HEK293T (cell line): ENCODE measurements at regions not wholly inside any gene's neighbourhood (a gene's known extent, or its start where the extent isn't known, plus 50 kb on each side); places are given as distances from the start of the nearest gene placed in this dataset.
"Not testable (repeated sequence)": the region's sequence is repeated elsewhere in the genome, so short reads cannot be mapped to it uniquely, and the experiment has no call there.

Experiments
- CTCF ChIA-PET: fragments of 350-600 bp; formaldehyde crosslinking; extraction: SDS; loops from one replicate; lab custom pipeline; 2021; ENCODE audit warnings: antibody characterized with exemption, inconsistent platforms; lab: Yijun Ruan, JAX
- POLR2A ChIA-PET: fragments of 350-600 bp; formaldehyde crosslinking; extraction: SDS; loops from one replicate; lab custom pipeline; 2020; ENCODE audit warnings: antibody characterized with exemption, inconsistent platforms; lab: Yijun Ruan, JAX
- DNase-seq: peaks from one replicate; pipeline ENCODE4 v3.0.0; 2012; ENCODE audit warnings: mixed read lengths; ENCODE audit errors: extremely low spot score
- ARNT ChIP-seq: fragments of 450-650 bp; IDR thresholded peaks from 2 replicates; pipeline ENCODE4 v1.6.1; 2017; ENCODE audit warnings: mild to moderate bottlenecking
- BHLHE40 ChIP-seq: fragments of 450-650 bp; IDR thresholded peaks from 2 replicates; pipeline ENCODE4 v1.6.1; 2016; ENCODE audit warnings: mild to moderate bottlenecking, moderate library complexity, borderline replicate concordance
- CTBP1 ChIP-seq: fragments of 450-650 bp; IDR thresholded peaks from 2 replicates; pipeline ENCODE4 v1.6.1; 2016; ENCODE audit warnings: borderline replicate concordance
- ELF4 ChIP-seq: fragments of 450-650 bp; IDR thresholded peaks from 2 replicates; pipeline ENCODE4 v1.6.1; 2017; ENCODE audit warnings: antibody characterized with exemption
- FOXA1 ChIP-seq: fragments of 450-650 bp; IDR thresholded peaks from 2 replicates; pipeline ENCODE4 v1.6.1; 2016; ENCODE audit warnings: mild to moderate bottlenecking
- FOXK2 ChIP-seq: fragments of 450-650 bp; IDR thresholded peaks from 2 replicates; pipeline ENCODE4 v1.6.1; 2016; ENCODE audit warnings: mild to moderate bottlenecking
- FOXM1 ChIP-seq: fragments of 450-650 bp; IDR thresholded peaks from 2 replicates; pipeline ENCODE4 v1.6.1; 2017; ENCODE audit warnings: mild to moderate bottlenecking, borderline replicate concordance
- HDGF ChIP-seq: fragments of 450-650 bp; IDR thresholded peaks from 2 replicates; pipeline ENCODE4 v1.6.1; 2017; ENCODE audit warnings: antibody characterized with exemption, borderline replicate concordance
- L3MBTL2 ChIP-seq: fragments of 450-650 bp; conservative IDR thresholded peaks from 2 replicates; pipeline ENCODE4 v1.6.1; 2016; ENCODE audit warnings: mild to moderate bottlenecking
- LEF1 ChIP-seq: fragments of 450-650 bp; IDR thresholded peaks from 2 replicates; pipeline ENCODE4 v1.6.1; 2017; ENCODE audit warnings: mild to moderate bottlenecking, borderline replicate concordance
- NFRKB ChIP-seq: fragments of 450-650 bp; IDR thresholded peaks from 2 replicates; pipeline ENCODE4 v1.6.1; 2016; ENCODE audit warnings: mild to moderate bottlenecking, moderate library complexity
- SP1 ChIP-seq: fragments of 450-650 bp; IDR thresholded peaks from 2 replicates; pipeline ENCODE4 v1.6.1; 2017
- SUZ12 ChIP-seq: fragments of 450-650 bp; IDR thresholded peaks from 2 replicates; pipeline ENCODE4 v1.6.1; 2016; ENCODE audit warnings: mild to moderate bottlenecking
- TARDBP ChIP-seq: fragments of 450-650 bp; IDR thresholded peaks from 2 replicates; pipeline ENCODE4 v1.6.1; 2016
- ZNF384 ChIP-seq: fragments of 450-650 bp; IDR thresholded peaks from 2 replicates; pipeline ENCODE4 v1.6.1; 2016
- TF ChIP-seq, protein P1 (sequence below): fragments of 450-650 bp; IDR thresholded peaks from 2 replicates; pipeline ENCODE4 v1.6.1; 2016

DNA sequence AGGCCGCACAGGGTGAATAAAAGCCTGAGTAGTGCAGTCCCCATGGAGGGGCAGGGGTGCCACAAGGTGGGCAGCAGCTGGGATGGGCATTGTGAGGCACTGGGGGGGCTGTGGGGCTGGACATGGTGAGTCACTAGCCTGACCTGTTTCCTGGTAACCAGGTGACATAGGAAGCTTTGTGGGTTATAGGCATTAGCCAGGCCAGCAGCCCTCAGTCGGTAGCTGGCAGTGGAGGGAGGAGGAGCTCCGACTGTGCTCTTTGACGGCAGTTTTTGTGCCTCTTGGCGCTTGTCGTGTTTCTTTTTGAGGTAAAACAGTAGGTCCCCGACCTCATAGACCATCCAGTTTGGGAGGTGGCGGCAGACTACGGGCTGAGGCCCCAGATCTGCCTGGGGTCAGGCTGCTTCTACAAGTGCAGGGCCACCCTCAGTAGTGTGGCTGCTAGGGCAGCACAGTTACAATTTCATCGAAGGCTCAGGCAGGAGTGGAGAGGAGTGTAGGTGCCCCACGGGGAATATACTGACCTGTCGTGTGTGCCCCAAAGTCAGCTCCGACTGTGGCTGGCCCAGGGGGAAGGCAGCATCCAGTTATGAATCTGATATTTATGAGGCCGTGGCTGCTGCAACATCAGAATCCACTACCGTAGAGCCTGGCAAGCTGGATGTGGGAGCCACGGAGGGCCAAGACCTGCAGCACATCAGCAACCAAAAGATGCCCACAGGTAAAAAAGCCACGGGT, 107.7 kb downstream of the CRYBB2 start:
- POLR2A ChIA-PET, result no interaction called here
- CTCF ChIA-PET, result no interaction called here
- no peak for DNase-seq
- TF ChIP-seq FOXM1, result no peak
- no peak for TF ChIP-seq BHLHE40
- no peak for TF ChIP-seq FOXA1
- TF ChIP-seq CTBP1, result no peak
- TF ChIP-seq, protein P1, sequence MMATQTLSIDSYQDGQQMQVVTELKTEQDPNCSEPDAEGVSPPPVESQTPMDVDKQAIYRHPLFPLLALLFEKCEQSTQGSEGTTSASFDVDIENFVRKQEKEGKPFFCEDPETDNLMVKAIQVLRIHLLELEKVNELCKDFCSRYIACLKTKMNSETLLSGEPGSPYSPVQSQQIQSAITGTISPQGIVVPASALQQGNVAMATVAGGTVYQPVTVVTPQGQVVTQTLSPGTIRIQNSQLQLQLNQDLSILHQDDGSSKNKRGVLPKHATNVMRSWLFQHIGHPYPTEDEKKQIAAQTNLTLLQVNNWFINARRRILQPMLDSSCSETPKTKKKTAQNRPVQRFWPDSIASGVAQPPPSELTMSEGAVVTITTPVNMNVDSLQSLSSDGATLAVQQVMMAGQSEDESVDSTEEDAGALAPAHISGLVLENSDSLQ, result no peak
- TF ChIP-seq HDGF, result no peak
- TF ChIP-seq ARNT, result no peak
- TF ChIP-seq SUZ12, result no peak
- TF ChIP-seq SP1, result no peak
- no peak for TF ChIP-seq NFRKB
- no peak for TF ChIP-seq L3MBTL2
- no peak for TF ChIP-seq ZNF384
- no peak for TF ChIP-seq TARDBP
- no peak for TF ChIP-seq ELF4
- no peak for TF ChIP-seq FOXK2
- TF ChIP-seq LEF1, result no peak

DNA sequence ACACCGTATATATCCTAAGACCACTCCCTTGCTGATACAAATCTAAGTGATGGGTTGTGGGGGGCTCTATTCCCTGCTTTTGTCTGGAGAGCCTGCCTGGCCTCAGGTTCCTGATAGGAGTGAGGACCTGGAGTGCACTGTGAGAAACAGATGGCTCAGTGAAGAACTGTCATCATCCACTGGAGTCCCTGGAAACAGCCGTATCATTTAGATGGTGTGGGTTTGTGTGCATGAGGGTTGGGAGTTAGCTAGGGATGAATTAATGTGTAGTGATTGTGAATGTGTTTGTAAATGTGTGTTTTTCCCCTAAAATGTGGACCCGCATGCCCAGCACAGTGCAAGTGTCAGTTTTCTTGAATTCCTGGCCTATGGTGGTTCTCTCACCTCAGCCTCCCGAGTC, 111.6 kb downstream of the CRYBB2 start:
- DNase-seq, result no peak
- TF ChIP-seq LEF1 (no peak), FOXM1 (no peak), CTBP1 (no peak), SUZ12 (no peak), L3MBTL2 (no peak), ZNF384 (no peak), ARNT (no peak), FOXK2 (no peak)
- TF ChIP-seq, protein P1, result no peak
- ChIA-PET CTCF (no interaction called here), POLR2A (no interaction called here)

DNA sequence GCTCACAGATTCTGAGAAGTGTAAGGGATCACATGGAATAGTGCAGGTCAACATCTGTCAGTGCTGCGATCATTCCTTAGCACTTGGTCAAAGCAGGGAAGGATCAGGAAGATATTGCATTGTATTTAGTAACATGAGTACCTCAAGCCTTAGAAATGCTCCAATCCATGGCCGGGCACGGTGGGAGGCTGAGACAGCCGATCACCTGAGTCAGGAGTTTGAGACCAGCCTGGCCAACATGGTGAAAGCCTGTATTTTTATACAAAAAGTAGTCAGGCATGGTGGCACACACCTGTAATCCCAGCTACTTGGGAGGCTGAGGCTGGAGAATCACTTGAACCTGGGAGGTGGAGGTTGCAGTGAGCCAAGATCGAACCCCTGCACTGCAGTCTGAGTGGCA, 112.5 kb downstream of the CRYBB2 start:
- CTCF ChIA-PET, result interaction anchor here (0.6 kb wide), 1 partner anchor 88 kb away, joined by 3 read pairs; no protein-coding TSS in a partner anchor
- POLR2A ChIA-PET, DNase-seq: not testable (repeated sequence)

DNA sequence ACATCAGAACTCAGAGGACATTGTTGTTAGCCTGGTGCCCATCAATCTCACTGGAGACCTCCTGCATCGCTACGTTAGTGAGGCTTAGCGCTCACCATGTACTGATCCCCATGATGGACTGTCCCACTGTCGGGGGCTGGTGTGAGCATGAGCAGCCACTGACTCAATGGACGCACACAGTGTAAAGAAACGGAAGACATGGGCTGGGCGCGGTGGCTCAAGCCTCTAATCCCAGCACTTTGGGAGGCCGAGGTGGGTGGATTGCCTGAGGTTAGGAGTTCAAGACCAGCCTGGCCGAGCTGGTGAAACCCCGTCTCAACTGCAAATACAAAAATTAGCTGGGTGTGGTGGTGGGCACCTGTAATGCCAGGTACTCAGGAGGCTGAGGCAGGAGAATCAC, 112.9 kb downstream of the CRYBB2 start:
- DNase-seq, result no peak
- ChIA-PET CTCF (interaction anchor here (0.6 kb wide), 1 partner anchor 89 kb away, joined by 3 read pairs; no protein-coding TSS in a partner anchor), POLR2A (no interaction called here)
- TF ChIP-seq FOXA1 (no peak), TARDBP (no peak), NFRKB (no peak), ZNF384 (no peak), FOXM1 (no peak), FOXK2 (no peak), SUZ12 (no peak), ELF4 (no peak), ARNT (no peak)

DNA sequence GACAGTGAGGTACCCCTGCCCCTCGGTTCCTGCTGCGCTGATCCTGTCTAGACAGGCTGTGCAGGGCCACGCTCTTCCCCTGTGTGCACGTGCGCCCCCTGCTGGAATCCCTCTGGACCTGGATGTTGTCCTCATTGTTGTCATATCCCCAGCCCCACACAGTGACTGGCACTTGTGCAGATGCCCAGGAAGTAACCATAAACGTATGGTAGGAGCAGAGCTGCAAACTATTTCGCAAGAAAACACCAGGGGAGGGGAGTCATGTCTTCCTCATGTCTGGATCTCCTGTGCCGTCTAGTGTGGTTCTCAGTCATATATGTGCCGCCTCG, 114.7 kb downstream of the CRYBB2 start:
- peak; percentile 73 for DNase-seq
- ChIA-PET POLR2A (no interaction called here), CTCF (interaction anchor here (0.5 to 1.5 kb wide), 30 partner anchors 9 to 1503 kb away, joined by 3 to 14 read pairs (median 4); no protein-coding TSS in a partner anchor)
- no peak for TF ChIP-seq FOXK2
- no peak for TF ChIP-seq ARNT
- TF ChIP-seq CTBP1, result no peak
- TF ChIP-seq, protein P1, result peak; percentile 28; the same call in 1 of the 2 replicates
- no peak for TF ChIP-seq SP1

DNA sequence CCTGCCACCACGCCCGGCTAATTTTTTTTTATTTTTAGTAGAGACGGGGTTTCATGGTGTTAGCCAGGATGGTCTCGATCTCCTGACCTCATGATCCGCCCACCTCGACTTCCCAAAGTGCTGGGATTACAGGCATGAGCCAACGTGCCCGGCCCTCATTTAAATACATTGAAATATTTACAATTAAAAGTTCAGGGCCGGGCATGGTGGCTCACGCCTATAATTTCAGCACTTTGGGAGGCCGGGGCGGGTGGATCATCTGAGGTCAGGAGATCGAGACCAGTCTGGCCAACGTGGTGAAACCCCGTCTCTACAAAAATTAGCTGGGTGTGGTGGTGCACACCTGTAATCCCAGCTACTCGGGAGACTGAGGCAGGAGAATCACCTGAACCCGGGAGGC, 115.2 kb downstream of the CRYBB2 start:
- DNase-seq, POLR2A ChIA-PET: not testable (repeated sequence)
- CTCF ChIA-PET, result interaction anchor here (1.0 to 1.4 kb wide), 4 partner anchors 11 to 438 kb away, joined by 3 to 8 read pairs (median 4); no protein-coding TSS in a partner anchor

DNA sequence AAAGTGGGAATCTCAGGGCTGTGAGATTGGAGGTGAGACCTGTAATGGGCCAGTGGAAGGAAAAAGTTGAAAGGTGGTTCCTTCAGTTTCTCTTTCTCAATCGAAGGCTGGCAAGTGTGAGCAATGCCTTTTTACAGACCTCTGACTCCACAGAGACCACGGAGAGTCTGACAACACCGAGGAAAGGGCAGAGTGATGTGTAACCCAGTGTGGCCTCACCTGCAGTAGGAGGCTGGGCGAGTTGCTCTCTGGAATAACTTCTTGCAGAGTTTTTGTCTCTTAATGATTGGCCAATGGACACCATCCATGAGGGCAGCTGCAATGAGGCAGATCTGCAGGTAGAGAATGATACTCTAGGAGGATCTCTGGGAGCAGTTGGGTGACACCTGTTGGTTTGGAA, 115.8 kb downstream of the CRYBB2 start:
- CTCF ChIA-PET, result interaction anchor here (1.0 kb wide), 1 partner anchor 99 kb away, joined by 4 read pairs; no protein-coding TSS in a partner anchor
- DNase-seq, POLR2A ChIA-PET: not testable (repeated sequence)

DNA sequence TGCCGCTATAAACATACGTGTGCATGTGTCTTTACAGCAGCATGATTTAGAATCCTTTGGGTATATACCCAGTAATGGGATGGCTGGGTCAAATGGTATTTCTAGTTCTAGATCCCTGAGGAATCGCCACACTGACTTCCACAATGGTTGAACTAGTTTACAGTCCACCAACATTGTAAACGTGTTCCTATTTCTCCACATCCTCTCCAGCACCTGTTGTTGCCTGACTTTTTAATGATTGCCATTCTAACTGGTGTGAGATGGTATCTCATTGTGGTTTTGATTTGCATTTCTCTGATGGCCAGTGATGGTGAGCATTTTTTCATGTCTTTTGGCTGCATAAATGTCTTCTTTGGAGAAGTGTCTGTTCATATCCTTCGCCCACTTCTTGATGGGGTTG, 121.1 kb downstream of the CRYBB2 start:
- DNase-seq, POLR2A ChIA-PET, CTCF ChIA-PET: not testable (repeated sequence)

DNA sequence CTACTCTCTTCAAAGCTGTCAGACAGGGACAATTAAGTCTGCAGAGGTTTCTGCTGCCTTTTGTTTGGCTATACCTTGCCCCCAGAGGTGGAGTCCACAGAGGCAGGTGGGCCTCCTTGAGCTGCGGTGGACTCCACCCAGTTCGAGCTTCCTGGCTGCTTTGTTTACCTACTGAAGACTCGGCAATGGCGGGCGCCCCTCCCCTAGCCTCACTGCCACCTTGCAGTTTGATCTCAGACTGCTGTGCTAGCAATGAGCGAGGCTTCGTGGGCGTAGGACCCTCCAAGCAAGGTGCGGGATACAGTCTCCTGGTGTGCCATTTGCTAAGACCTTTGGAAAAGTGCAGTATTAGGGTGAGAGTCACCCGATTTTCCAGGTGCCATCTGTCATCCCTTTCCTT, 124.9 kb downstream of the CRYBB2 start:
- CTCF ChIA-PET, POLR2A ChIA-PET, DNase-seq: not testable (repeated sequence)
